Breast epithelium (tissue), 4 donors: ENCODE measurements at regions not wholly inside any gene's neighbourhood (a gene's known extent, or its start where the extent isn't known, plus 50 kb on each side); places are given as distances from the start of the nearest gene placed in this dataset.
A peak's percentile ranks its signal among the peaks of the same experiment; 100 is the strongest.

Experiments
- DNase-seq, 2 donors: peaks; one replicate each; pipeline ENCODE4 v3.0.0-alpha.2; 2019; ENCODE audit warnings: low spot score in 2 of 2
- H3K27ac ChIP-seq, 2 donors: fragments of 200-600 bp; sonication (generic) in 1 of 2; one replicate each; pipeline ENCODE4 v1.5.1; 2016 to 2019; ENCODE audit warnings: mild to moderate bottlenecking in 1 of 2
- H3K27me3 ChIP-seq, 2 donors: fragments of 200-600 bp; sonication (generic) in 1 of 2; one replicate each; pipeline versions ENCODE4 v1.5.1 to v1.6.0; 2017 to 2019; ENCODE audit warnings: control low read depth in 1 of 2, mild to moderate bottlenecking in 1 of 2
- H3K36me3 ChIP-seq: fragments of 200-600 bp; one replicate; pipeline ENCODE4 v1.5.1; 2019
- H3K4me1 ChIP-seq, 2 donors: fragments of 200-600 bp; sonication (generic); one replicate each; pipeline ENCODE4 v1.5.1; 2016 to 2019; ENCODE audit warnings: control low read depth in 1 of 2
- H3K4me3 ChIP-seq, 3 donors: fragments of 200-600 bp; sonication (generic); 1 replicate in 2 of 3; 2 replicates in 1 of 3; pipeline ENCODE4 v1.5.1; 2016 to 2019; ENCODE audit warnings: mild to moderate bottlenecking in 3 of 3, moderate library complexity in 2 of 3
- H3K9me3 ChIP-seq, 2 donors: fragments of 200-600 bp; sonication (generic) in 1 of 2; one replicate each; pipeline ENCODE4 v1.5.1; 2016 to 2019; ENCODE audit warnings: control low read depth in 1 of 2
- CTCF ChIP-seq, 3 donors: fragments of 450-650 bp; IDR thresholded peaks; one replicate each; pipeline ENCODE4 v1.5.1; 2016 to 2017; ENCODE audit warnings: antibody characterized with exemption in 3 of 3, mild to moderate bottlenecking in 3 of 3, moderate library complexity in 3 of 3
- POLR2A ChIP-seq: fragments of 450-650 bp; IDR thresholded peaks from one replicate; pipeline ENCODE4 v1.6.1; 2016; ENCODE audit warnings: antibody characterized with exemption, mild to moderate bottlenecking, moderate library complexity
- POLR2AphosphoS5 ChIP-seq, 3 donors: sonication (generic); formaldehyde crosslinking; IDR thresholded peaks; one replicate each; pipeline ENCODE4 v1.6.1; 2017; ENCODE audit warnings: antibody characterized with exemption in 3 of 3
- intact Hi-C: fragments of 100-400 bp; cut with DNase I; formaldehyde crosslinking; loops from one replicate; pipeline ENCODE4 v1.15.1; 2023; ENCODE audit warnings: low total_unique reads

- Histone ChIP-seq H3K9me3 (no peaks in the 10 kb centered on the region), H3K27me3 (no peaks in the 10 kb centered on the region), H3K36me3 (no peaks in the 10 kb centered on the region), H3K4me1 (peaks cover 0 to 6% of the 10 kb centered on the region in 2 donors), H3K4me3 (no peak overlapping the region), H3K27ac (no peak overlapping the region)
- no peak for DNase-seq
- TF ChIP-seq POLR2AphosphoS5 (IDR thresholded peaks at IDR 0.05) (no peak), CTCF (IDR thresholded peaks at IDR 0.05) (no peak), POLR2A (no peak)
- intact Hi-C loops, result no loop called here
Measured at GRCh38 chr16:85304337-85304736, 192.1 kb upstream of the CIBAR2 start.

GRCh38 chr16:85306071-85306792 is 194.0 kb upstream of the CIBAR2 start:
- no peaks in the 10 kb centered on the region for H3K36me3 ChIP-seq
- peak overlapping the region; percentile 71 to 72 for H3K27ac ChIP-seq
- intact Hi-C loops, result no loop called here
- no peaks in the 10 kb centered on the region for H3K27me3 ChIP-seq
- DNase-seq, result peak; percentile 90 to 93
- TF ChIP-seq POLR2AphosphoS5 (IDR thresholded peaks at IDR 0.05), result peak; percentile 78 to 91 (median 87)
- TF ChIP-seq CTCF (IDR thresholded peaks at IDR 0.05), result no peak
- H3K4me3 ChIP-seq, result no peak overlapping the region
- H3K4me1 ChIP-seq, result peaks cover 0 to 10% of the 10 kb centered on the region in 2 donors
- no peaks in the 10 kb centered on the region for H3K9me3 ChIP-seq

- H3K4me1 ChIP-seq, result peaks cover 0 to 10% of the 10 kb centered on the region in 2 donors
- no peaks in the 10 kb centered on the region for H3K27me3 ChIP-seq
- no peaks in the 10 kb centered on the region for H3K36me3 ChIP-seq
- peak overlapping the region; percentile 71 to 72 for H3K27ac ChIP-seq
- TF ChIP-seq CTCF (IDR thresholded peaks at IDR 0.05), result no peak
- TF ChIP-seq POLR2A, result no peak
- no peak for TF ChIP-seq POLR2AphosphoS5 (IDR thresholded peaks at IDR 0.05)
- intact Hi-C loops, result no loop called here
- no peaks in the 10 kb centered on the region for H3K9me3 ChIP-seq
- H3K4me3 ChIP-seq, result no peak overlapping the region
- no peak for DNase-seq
Measured at GRCh38 chr16:85306793-85307551, 194.7 kb upstream of the CIBAR2 start.

- intact Hi-C loops, result no loop called here
- no peak for TF ChIP-seq POLR2AphosphoS5 (IDR thresholded peaks at IDR 0.05)
- TF ChIP-seq CTCF (IDR thresholded peaks at IDR 0.05), result no peak
- TF ChIP-seq POLR2A, result no peak
- no peaks in the 10 kb centered on the region for H3K36me3 ChIP-seq
- DNase-seq, result no peak
- H3K27ac ChIP-seq, result peak overlapping the region in 1 of 2 donors; percentile 71
- no peaks in the 10 kb centered on the region for H3K27me3 ChIP-seq
- no peak overlapping the region for H3K4me3 ChIP-seq
- no peaks in the 10 kb centered on the region for H3K9me3 ChIP-seq
- peaks cover 0 to 10% of the 10 kb centered on the region in 2 donors for H3K4me1 ChIP-seq
Measured at GRCh38 chr16:85307552-85308364, 195.5 kb upstream of the CIBAR2 start.
